NCI-H2227 (cell line): ENCODE measurements at regions not wholly inside any gene's neighbourhood (a gene's known extent, or its start where the extent isn't known, plus 50 kb on each side); places are given as distances from the start of the nearest gene placed in this dataset.

ENCODE experiments used
- DNase-seq: peaks from one replicate; lab custom pipeline; 2025; ENCODE audit not compliant: unreplicated experiment; lab: John Stamatoyannopoulos, UW

- no peak for DNase-seq
Observed at GRCh38 chr4:171202908-171203307, 610.3 kb upstream of the GALNTL6 start.

GRCh38 chr4:171186700-171187099 is 626.5 kb upstream of the GALNTL6 start:
- DNase-seq, result no peak

GRCh38 chr4:171181090-171181489 is 632.1 kb upstream of the GALNTL6 start:
- no peak for DNase-seq

- no peak for DNase-seq
Observed at GRCh38 chr4:171170671-171171070, 642.5 kb upstream of the GALNTL6 start.

- DNase-seq, result no peak
Observed at GRCh38 chr4:171169396-171169795, 643.8 kb upstream of the GALNTL6 start.

GRCh38 chr4:171162478-171162877 is 650.7 kb upstream of the GALNTL6 start:
- DNase-seq, result no peak

GRCh38 chr4:171157462-171158082 is 655.6 kb upstream of the GALNTL6 start:
- DNase-seq, result no peak

GRCh38 chr4:171142639-171143038 is 670.6 kb upstream of the GALNTL6 start:
- no peak for DNase-seq

- DNase-seq, result no peak
Observed at GRCh38 chr4:171142045-171142444, 671.2 kb upstream of the GALNTL6 start.

- DNase-seq, result no peak
Observed at GRCh38 chr4:171130256-171130801, 682.9 kb upstream of the GALNTL6 start.

GRCh38 chr4:171118091-171118490 is 695.1 kb upstream of the GALNTL6 start:
- no peak for DNase-seq

GRCh38 chr4:171117457-171117856 is 695.7 kb upstream of the GALNTL6 start:
- DNase-seq, result no peak

GRCh38 chr4:171101845-171102244 is 711.4 kb upstream of the GALNTL6 start:
- no peak for DNase-seq

- no peak for DNase-seq
Observed at GRCh38 chr4:171087089-171087488, 726.1 kb upstream of the GALNTL6 start.

- DNase-seq, result no peak
Observed at GRCh38 chr4:171067422-171067821, 745.8 kb upstream of the GALNTL6 start.

- DNase-seq, result no peak
Observed at GRCh38 chr4:171049380-171049779, 763.8 kb upstream of the GALNTL6 start.

GRCh38 chr4:171042989-171043524 is 770.1 kb upstream of the GALNTL6 start:
- DNase-seq, result no peak

- DNase-seq, result no peak
Observed at GRCh38 chr4:171035909-171036308, 777.3 kb upstream of the GALNTL6 start.

GRCh38 chr4:171031338-171031737 is 781.9 kb upstream of the GALNTL6 start:
- DNase-seq, result no peak

GRCh38 chr4:171025776-171026175 is 787.4 kb upstream of the GALNTL6 start:
- no peak for DNase-seq

- no peak for DNase-seq
Observed at GRCh38 chr4:171025343-171025742, 787.9 kb upstream of the GALNTL6 start.

GRCh38 chr4:171024720-171025303 is 788.4 kb upstream of the GALNTL6 start:
- no peak for DNase-seq
